ENCODE measurements at regions not wholly inside any gene's neighbourhood (a gene's known extent, or its start where the extent isn't known, plus 50 kb on each side); places are given as distances from the start of the nearest gene placed in this dataset.

DNA sequence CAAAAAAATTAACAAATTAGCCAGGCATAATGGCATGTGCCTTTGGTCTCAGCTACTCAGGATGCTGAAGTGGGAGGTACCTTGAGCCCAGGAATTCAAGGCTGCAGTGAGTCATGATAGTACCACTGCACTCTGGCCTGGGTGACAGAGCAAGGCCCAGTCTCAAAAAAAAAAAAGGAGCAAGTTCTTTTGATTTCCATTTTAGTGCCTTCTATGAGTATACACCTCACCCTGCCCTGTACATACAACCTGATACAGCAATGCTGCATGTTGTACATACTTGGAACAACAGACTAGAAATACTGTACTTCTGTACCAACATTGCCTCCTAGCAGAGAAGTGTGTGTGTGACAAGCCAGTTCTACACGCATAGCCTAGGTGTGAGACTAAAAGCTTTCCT lies 97.3 kb upstream of the CARMIL1 start (continued):
- TF ChIP-seq, protein P1, sequence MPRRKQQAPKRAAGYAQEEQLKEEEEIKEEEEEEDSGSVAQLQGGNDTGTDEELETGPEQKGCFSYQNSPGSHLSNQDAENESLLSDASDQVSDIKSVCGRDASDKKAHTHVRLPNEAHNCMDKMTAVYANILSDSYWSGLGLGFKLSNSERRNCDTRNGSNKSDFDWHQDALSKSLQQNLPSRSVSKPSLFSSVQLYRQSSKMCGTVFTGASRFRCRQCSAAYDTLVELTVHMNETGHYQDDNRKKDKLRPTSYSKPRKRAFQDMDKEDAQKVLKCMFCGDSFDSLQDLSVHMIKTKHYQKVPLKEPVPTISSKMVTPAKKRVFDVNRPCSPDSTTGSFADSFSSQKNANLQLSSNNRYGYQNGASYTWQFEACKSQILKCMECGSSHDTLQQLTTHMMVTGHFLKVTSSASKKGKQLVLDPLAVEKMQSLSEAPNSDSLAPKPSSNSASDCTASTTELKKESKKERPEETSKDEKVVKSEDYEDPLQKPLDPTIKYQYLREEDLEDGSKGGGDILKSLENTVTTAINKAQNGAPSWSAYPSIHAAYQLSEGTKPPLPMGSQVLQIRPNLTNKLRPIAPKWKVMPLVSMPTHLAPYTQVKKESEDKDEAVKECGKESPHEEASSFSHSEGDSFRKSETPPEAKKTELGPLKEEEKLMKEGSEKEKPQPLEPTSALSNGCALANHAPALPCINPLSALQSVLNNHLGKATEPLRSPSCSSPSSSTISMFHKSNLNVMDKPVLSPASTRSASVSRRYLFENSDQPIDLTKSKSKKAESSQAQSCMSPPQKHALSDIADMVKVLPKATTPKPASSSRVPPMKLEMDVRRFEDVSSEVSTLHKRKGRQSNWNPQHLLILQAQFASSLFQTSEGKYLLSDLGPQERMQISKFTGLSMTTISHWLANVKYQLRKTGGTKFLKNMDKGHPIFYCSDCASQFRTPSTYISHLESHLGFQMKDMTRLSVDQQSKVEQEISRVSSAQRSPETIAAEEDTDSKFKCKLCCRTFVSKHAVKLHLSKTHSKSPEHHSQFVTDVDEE (CRISPR knock-in tag; IDR thresholded peaks at IDR 0.05), result no peak

DNA sequence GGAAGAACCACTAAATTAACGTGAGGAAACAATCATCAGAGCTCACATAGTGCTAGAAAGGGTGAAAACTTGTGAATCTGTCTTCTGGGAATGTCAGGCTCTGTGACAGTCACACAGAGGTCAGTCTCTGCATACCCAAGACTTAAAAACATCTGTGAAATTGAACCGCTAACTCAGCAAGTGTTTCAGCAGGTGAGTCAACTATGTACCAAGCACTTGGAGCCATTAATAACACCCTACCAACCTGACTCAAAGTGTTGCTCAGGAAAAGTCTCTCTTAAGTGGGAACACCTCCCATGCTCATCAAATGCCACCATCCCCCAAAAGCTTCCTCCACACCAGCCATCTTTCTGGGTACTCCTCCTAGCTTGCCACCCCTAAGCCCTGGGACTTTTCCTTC lies 92.3 kb upstream of the CARMIL1 start:
- no peak for ATAC-seq
- no peak for TF ChIP-seq BACH2 (CRISPR knock-in tag; IDR thresholded peaks at IDR 0.05; ENCODE audit: borderline replicate concordance)
- no peak for TF ChIP-seq ISL1 (CRISPR knock-in tag; IDR thresholded peaks at IDR 0.05)
- TF ChIP-seq ESRRG (CRISPR knock-in tag; IDR thresholded peaks at IDR 0.05), result no peak
- TF ChIP-seq TCF4 (CRISPR knock-in tag; IDR thresholded peaks at IDR 0.05; ENCODE audit: borderline replicate concordance), result no peak
- TF ChIP-seq, protein P2, sequence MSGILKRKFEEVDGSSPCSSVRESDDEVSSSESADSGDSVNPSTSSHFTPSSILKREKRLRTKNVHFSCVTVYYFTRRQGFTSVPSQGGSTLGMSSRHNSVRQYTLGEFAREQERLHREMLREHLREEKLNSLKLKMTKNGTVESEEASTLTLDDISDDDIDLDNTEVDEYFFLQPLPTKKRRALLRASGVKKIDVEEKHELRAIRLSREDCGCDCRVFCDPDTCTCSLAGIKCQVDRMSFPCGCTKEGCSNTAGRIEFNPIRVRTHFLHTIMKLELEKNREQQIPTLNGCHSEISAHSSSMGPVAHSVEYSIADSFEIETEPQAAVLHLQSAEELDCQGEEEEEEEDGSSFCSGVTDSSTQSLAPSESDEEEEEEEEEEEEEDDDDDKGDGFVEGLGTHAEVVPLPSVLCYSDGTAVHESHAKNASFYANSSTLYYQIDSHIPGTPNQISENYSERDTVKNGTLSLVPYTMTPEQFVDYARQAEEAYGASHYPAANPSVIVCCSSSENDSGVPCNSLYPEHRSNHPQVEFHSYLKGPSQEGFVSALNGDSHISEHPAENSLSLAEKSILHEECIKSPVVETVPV (CRISPR knock-in tag; IDR thresholded peaks at IDR 0.05), result no peak
- TF ChIP-seq GLIS3 (CRISPR knock-in tag; IDR thresholded peaks at IDR 0.05), result no peak
- TF ChIP-seq, protein P3, sequence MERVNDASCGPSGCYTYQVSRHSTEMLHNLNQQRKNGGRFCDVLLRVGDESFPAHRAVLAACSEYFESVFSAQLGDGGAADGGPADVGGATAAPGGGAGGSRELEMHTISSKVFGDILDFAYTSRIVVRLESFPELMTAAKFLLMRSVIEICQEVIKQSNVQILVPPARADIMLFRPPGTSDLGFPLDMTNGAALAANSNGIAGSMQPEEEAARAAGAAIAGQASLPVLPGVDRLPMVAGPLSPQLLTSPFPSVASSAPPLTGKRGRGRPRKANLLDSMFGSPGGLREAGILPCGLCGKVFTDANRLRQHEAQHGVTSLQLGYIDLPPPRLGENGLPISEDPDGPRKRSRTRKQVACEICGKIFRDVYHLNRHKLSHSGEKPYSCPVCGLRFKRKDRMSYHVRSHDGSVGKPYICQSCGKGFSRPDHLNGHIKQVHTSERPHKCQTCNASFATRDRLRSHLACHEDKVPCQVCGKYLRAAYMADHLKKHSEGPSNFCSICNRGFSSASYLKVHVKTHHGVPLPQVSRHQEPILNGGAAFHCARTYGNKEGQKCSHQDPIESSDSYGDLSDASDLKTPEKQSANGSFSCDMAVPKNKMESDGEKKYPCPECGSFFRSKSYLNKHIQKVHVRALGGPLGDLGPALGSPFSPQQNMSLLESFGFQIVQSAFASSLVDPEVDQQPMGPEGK (CRISPR knock-in tag; IDR thresholded peaks at IDR 0.05; ENCODE audit: borderline replicate concordance), result no peak
- TF ChIP-seq TOX (CRISPR knock-in tag; IDR thresholded peaks at IDR 0.05; ENCODE audit: borderline replicate concordance), result no peak
- TF ChIP-seq, protein P4, sequence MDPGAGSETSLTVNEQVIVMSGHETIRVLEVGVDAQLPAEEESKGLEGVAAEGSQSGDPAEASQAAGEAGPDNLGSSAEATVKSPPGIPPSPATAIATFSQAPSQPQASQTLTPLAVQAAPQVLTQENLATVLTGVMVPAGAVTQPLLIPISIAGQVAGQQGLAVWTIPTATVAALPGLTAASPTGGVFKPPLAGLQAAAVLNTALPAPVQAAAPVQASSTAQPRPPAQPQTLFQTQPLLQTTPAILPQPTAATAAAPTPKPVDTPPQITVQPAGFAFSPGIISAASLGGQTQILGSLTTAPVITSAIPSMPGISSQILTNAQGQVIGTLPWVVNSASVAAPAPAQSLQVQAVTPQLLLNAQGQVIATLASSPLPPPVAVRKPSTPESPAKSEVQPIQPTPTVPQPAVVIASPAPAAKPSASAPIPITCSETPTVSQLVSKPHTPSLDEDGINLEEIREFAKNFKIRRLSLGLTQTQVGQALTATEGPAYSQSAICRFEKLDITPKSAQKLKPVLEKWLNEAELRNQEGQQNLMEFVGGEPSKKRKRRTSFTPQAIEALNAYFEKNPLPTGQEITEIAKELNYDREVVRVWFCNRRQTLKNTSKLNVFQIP (CRISPR knock-in tag; IDR thresholded peaks at IDR 0.05; ENCODE audit: borderline replicate concordance, low read depth), result no peak

DNA sequence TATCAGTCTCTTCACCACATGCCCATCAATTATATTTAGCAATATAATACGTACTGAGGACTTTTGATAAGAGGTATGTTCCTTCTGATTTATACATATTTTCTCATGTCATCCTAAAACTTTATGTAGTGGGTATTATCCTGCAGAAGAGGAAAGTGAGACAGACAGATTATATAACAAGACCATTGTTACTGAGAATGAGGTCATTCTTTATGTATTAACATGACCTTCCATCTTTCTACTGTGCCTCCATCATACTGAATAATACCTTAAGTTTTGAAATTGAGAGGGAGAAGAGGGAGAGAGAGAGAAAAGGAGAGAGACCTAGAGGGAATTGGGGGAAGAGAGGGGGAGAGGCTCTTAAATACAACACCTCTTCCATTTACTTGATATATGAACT lies 90.9 kb upstream of the CARMIL1 start:
- no peak for TF ChIP-seq ISL1 (CRISPR knock-in tag; IDR thresholded peaks at IDR 0.05)
- no peak for TF ChIP-seq CSDC2 (CRISPR knock-in tag; IDR thresholded peaks at IDR 0.05)
- no peak for TF ChIP-seq TCF4 (CRISPR knock-in tag; IDR thresholded peaks at IDR 0.05; ENCODE audit: borderline replicate concordance)
- TF ChIP-seq, protein P5, sequence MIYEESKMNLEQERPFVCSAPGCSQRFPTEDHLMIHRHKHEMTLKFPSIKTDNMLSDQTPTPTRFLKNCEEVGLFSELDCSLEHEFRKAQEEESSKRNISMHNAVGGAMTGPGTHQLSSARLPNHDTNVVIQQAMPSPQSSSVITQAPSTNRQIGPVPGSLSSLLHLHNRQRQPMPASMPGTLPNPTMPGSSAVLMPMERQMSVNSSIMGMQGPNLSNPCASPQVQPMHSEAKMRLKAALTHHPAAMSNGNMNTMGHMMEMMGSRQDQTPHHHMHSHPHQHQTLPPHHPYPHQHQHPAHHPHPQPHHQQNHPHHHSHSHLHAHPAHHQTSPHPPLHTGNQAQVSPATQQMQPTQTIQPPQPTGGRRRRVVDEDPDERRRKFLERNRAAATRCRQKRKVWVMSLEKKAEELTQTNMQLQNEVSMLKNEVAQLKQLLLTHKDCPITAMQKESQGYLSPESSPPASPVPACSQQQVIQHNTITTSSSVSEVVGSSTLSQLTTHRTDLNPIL (CRISPR knock-in tag; IDR thresholded peaks at IDR 0.05; ENCODE audit: low read depth), result no peak
- TF ChIP-seq ZFP30 (CRISPR knock-in tag; IDR thresholded peaks at IDR 0.05), result no peak
- TF ChIP-seq RARB (CRISPR knock-in tag; IDR thresholded peaks at IDR 0.05), result no peak
- TF ChIP-seq PPARA (CRISPR knock-in tag; IDR thresholded peaks at IDR 0.05; ENCODE audit: borderline replicate concordance), result no peak
- TF ChIP-seq, protein P1 (CRISPR knock-in tag; IDR thresholded peaks at IDR 0.05), result no peak
- no peak for TF ChIP-seq SNAI2 (CRISPR knock-in tag; IDR thresholded peaks at IDR 0.05)
- no peak for TF ChIP-seq ARNTL (CRISPR knock-in tag; IDR thresholded peaks at IDR 0.05; ENCODE audit: borderline replicate concordance, low read depth)
- TF ChIP-seq ZC3H10 (CRISPR knock-in tag; IDR thresholded peaks at IDR 0.05), result no peak
- TF ChIP-seq, protein P3 (CRISPR knock-in tag; IDR thresholded peaks at IDR 0.05; ENCODE audit: borderline replicate concordance), result no peak
- TF ChIP-seq, protein P4 (CRISPR knock-in tag; IDR thresholded peaks at IDR 0.05; ENCODE audit: borderline replicate concordance, low read depth), result no peak
- TF ChIP-seq ZNF8 (CRISPR knock-in tag; IDR thresholded peaks at IDR 0.05), result no peak
- TF ChIP-seq ESRRG (CRISPR knock-in tag; IDR thresholded peaks at IDR 0.05), result no peak
- TF ChIP-seq, protein P2 (CRISPR knock-in tag; IDR thresholded peaks at IDR 0.05), result no peak
- TF ChIP-seq OSR1 (CRISPR knock-in tag; IDR thresholded peaks at IDR 0.05), result no peak

More for the DNA sequence above, 90.9 kb upstream of the CARMIL1 start:
- no peak for ATAC-seq

All from SK-N-SH treated with all-trans-retinoic acid at 6 μM for 48 hours (cell line).